GM13976 (cell line): ENCODE measurements at regions not wholly inside any gene's neighbourhood (a gene's known extent, or its start where the extent isn't known, plus 50 kb on each side); places are given as distances from the start of the nearest gene placed in this dataset.
"Not testable (repeated sequence)": the region's sequence is repeated elsewhere in the genome, so short reads cannot be mapped to it uniquely, and the experiment has no call there.

Experiments used
- DNase-seq: peaks from one replicate; pipeline ENCODE4 v3.0.0; 2012; ENCODE audit warnings: low spot score
- in situ Hi-C: fragments of 300-500 bp; cut with MboI; formaldehyde crosslinking; loops from one replicate; pipeline ENCODE4 v1.12.0; 2022; ENCODE audit warnings: low sequenced_read_pairs, mixed read lengths, inconsistent platforms; ENCODE audit not compliant: unreplicated experiment
- TF ChIP-seq, protein P1 (sequence below): IDR thresholded peaks from 2 replicates; pipeline ENCODE4 v1.5.1; 2012; ENCODE audit warnings: borderline replicate concordance, mild to moderate bottlenecking; ENCODE audit not compliant: insufficient read depth; ENCODE audit errors: extremely low read depth, missing control alignments, control extremely low read depth

DNA sequence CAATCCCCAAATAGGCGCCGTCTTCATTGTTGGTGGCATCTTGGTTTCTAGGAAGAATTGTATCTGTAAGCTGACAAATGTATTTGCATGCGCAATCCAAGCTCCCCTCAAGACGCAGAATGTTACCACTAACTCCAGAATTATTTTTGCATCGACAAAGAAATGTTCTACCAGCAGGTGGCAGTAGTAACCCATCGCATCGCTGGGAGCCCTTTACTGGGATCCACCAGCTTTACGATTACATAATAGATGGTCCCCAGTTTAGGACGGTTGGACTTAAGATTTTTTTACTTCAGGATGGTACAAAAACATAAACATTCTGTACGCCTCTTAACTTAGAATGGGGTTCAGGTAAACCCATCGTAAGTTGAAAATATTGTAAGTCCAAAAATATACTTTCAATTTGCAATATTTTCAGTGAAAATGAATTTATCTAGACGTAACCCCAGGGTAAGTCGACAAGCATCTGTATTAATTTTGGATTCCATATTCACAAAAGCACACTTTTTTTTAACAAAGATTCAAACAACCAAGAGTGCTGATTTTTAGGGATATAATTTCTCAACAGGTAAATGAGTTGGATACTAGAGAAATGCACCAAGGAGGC, 114.0 kb upstream of the COBL start:
- in situ Hi-C loops = no loop called here
- TF ChIP-seq, protein P1, sequence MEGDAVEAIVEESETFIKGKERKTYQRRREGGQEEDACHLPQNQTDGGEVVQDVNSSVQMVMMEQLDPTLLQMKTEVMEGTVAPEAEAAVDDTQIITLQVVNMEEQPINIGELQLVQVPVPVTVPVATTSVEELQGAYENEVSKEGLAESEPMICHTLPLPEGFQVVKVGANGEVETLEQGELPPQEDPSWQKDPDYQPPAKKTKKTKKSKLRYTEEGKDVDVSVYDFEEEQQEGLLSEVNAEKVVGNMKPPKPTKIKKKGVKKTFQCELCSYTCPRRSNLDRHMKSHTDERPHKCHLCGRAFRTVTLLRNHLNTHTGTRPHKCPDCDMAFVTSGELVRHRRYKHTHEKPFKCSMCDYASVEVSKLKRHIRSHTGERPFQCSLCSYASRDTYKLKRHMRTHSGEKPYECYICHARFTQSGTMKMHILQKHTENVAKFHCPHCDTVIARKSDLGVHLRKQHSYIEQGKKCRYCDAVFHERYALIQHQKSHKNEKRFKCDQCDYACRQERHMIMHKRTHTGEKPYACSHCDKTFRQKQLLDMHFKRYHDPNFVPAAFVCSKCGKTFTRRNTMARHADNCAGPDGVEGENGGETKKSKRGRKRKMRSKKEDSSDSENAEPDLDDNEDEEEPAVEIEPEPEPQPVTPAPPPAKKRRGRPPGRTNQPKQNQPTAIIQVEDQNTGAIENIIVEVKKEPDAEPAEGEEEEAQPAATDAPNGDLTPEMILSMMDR = peak; percentile 72
- peak; percentile 62 for DNase-seq

- DNase-seq = no peak
- in situ Hi-C loops = no loop called here
- TF ChIP-seq, protein P1 = no peak
Observed at GRCh38 chr7:51428217-51428887, 111.7 kb upstream of the COBL start.

DNA sequence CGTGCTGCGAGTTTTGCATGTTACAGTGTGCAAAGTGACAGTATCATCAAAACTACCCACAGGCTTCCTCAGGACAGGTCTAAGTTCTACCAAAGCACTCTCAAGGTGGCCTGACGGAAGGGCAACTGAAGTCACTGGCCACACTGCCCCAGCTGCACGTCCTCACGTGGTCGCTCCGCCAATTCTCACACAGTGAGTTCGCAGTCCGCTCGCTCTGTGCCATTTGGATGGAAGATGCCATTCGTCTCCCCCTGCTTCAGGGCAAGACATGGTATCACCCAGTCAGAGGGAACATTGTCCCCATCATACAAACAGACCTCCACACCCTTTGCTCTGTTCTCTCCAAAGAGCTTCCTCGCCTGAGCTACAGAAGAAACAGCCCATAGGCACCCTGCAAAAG, 109.6 kb upstream of the COBL start:
- DNase-seq = no peak
- TF ChIP-seq, protein P1 = no peak
- in situ Hi-C loops = no loop called here

- in situ Hi-C loops, DNase-seq: not testable (repeated sequence)
Observed at GRCh38 chr7:51409934-51410333, 93.3 kb upstream of the COBL start.

- DNase-seq, in situ Hi-C loops: not testable (repeated sequence)
Observed at GRCh38 chr7:51397608-51398007, 81.0 kb upstream of the COBL start.

GRCh38 chr7:51393003-51393402, 76.4 kb upstream of the COBL start:
- in situ Hi-C loops, DNase-seq: not testable (repeated sequence)

DNA sequence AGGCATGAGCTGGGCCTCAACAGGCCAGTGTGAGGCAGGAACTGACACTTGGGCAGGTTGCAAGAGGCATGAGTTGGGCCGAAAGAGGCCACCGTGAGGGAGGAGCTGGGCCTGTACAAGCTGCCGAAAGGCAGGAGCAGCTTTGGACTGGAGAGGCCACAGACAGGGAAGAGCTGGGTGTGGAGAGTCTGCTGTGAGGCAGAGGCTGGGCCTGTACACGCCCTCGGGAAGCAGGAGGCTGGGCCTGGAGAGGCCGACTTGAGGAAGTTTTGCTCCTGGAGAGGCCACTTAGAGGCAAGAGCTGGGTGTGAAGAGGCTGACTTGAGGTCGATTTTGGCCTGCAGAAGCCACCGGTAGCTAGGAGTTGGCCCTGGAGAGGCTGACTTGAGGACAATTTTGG, 73.3 kb upstream of the COBL start:
- in situ Hi-C loops, DNase-seq: not testable (repeated sequence)

- DNase-seq, in situ Hi-C loops: not testable (repeated sequence)
Observed at GRCh38 chr7:51389216-51389812, 72.7 kb upstream of the COBL start.

DNA sequence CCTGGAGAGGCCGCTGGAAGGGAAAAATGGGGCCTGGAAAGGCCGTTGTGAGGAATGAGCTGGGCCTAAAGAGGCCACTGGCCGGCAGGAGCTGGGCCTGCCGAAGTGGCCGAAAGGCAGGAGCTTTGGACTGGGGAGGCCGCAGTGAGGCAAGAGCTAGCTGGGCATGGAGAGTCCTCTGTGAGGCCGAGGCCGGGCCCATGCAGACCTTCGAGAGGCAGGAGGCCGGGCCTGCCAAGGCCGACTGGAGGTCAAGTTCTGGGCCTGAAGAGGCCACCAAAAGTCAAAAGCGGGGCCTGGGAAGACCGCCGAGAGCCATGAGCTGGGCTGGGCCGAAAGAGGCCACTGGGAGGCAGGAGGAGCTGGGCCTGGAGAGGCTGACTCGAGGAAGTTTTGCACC, 71.6 kb upstream of the COBL start:
- in situ Hi-C loops, DNase-seq: not testable (repeated sequence)

DNA sequence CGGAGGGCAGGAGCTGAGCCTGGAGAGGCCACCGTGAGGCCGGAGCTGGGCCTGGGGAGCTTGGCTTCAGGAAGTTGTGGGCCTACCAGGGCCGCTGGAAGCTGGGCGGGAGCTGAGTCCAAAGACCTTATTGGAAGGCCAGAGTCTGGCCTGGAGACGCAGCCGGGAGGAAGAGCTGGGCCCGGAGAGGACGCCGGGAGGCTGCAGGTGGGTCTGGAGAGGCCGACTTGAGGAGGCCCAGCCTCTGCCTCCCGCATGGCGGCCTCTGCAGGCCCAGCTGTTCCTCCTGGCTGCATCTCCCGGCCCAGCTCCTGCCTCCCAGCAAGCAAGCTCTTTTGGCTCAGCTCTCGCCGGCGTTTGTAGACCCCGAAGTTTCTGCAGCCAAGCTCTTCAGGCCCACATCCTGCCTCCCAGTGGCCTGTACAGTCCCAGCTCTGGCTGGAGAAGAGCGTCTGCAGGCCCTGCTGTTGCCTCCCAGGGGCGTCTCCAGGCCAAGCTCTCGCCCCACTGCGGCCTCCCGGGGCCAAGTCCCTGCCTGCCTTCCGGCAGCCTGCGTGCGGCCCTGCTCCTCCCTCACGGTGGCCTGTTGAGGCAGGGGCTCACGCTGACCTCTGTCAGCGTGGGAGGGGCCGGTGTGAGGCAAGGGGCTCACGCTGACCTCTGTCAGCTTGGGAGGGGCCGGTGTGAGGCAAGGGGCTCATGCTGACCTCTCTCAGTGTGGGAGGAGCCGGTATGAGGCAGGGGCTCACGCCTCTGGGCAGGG, 70.4 kb upstream of the COBL start:
- in situ Hi-C loops, DNase-seq: not testable (repeated sequence)

DNA sequence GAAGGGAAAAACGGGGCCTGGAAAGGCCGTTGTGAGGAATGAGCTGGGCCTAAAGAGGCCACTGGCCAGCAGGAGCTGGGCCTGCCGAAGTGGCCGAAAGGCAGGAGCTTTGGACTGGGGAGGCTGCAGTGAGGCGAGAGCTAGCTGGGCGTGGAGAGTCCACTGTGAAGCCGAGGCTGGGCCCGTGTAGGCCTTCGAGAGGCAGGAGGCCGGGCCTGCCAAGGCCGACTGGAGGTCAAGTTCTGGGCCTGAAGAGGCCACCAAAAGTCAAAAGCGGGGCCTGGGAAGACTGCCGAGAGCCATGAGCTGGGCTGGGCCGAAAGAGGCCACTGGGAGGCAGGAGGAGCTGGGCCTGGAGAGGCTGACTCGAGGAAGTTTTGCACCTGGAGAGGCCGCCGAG, 69.6 kb upstream of the COBL start:
- in situ Hi-C loops, DNase-seq: not testable (repeated sequence)

DNA sequence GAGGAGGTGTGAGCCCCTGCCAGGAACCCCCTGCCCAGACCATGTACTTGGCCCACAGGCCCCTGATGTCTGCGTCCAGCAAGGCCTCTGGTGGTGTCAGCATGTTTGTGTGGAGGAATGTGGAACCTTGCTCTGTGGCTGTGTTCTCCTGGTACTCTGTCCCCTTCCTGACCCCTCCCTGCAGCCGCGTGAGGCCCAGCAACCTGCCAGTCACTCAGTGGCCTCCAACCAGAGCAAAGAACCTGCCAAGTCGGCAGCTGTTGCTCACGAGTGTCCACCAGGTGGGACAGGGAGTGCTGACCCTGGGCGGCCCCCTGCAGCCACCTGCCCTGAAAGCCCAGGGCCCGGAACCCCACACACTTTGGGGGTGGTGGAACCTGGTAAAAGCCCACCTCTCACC, 65.6 kb upstream of the COBL start:
- in situ Hi-C loops, DNase-seq: not testable (repeated sequence)
